Sciatic nerve (tissue), 2 donors: ENCODE measurements at regions not wholly inside any gene's neighbourhood (a gene's known extent, or its start where the extent isn't known, plus 50 kb on each side); places are given as distances from the start of the nearest gene placed in this dataset.

ENCODE experiments used
- ATAC-seq: fragments of 200-7000 bp; cut with Tn5 transposase; one replicate; pipeline ENCODE4 v1.9.1; 2020; ENCODE audit warnings: mild to moderate bottlenecking, moderate library complexity
- DNase-seq: peaks from one replicate; pipeline ENCODE4 v3.0.0-alpha.2; 2020; ENCODE audit warnings: low spot score
- intact Hi-C: fragments of 100-400 bp; cut with DNase I; formaldehyde crosslinking; loops from one replicate; pipeline ENCODE4 v1.14.2; 2022
- donor health status: DM: no; HTN: no; CAD: no.
- donor health status: DM: no; HTN: no; CAD: no.

GRCh38 chr20:7199861-7200260 is 432.4 kb downstream of the BMP2 start:
- no peak for DNase-seq
- no peak for ATAC-seq
- intact Hi-C loops: no loop called here

GRCh38 chr20:7207186-7207798 is 439.8 kb downstream of the BMP2 start:
- intact Hi-C loops: no loop called here
- DNase-seq: no peak
- no peak for ATAC-seq

DNA sequence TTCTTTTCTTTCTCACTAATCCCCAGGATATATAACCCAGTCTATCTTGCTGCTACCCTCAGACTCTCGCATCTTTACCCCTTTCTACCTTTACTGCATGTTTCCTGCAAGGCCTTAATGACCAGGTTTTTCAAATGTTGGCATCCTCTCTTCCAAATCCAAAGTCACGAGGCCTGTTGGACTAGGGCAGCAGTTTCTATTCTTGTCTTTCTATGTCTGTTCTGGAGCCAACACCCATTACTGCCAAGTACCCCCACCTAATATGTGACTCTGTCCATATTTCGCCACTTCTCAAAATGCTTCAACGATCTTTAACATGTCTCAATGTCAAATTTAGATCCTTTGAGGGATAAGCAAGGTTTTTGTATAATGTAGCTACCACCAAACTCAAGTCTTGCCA is 443.4 kb downstream of the BMP2 start:
- intact Hi-C loops: no loop called here
- ATAC-seq: no peak
- no peak for DNase-seq

DNA sequence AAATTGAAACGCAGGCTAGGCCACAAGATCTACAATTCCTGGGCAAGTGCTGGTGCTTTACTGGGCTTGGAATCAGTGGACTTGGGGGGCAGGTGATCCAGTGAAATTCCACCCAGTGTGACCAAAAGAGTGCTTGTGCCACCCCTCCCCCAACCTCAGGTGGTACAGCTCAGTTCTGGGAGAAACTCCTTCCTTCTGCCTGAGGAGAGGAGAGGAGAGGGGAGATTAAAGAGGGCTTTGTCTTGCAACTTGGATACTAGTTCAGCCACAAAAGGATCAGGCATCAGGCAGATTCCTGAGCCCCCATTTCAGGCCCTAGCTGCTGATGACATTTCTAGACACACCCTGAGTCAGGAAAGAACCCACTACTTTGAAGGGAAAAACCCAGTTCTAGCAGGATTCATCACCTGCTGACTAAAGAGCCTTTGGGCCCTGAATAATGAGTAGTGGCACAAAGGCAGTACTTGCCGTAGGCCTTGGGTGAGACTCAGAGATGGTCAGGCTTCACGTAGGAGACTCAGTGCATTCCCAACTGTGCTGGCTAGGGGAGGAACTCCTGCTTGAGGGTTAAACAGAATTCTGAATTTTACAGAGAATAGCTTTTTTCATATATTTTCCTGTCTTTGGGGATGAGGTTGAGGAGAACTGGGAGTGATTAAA is 446.7 kb downstream of the BMP2 start:
- DNase-seq (no peak), ATAC-seq (no peak)
- intact Hi-C loops: no loop called here

GRCh38 chr20:7217606-7218005 is 450.1 kb downstream of the BMP2 start:
- intact Hi-C loops: no loop called here
- DNase-seq: no peak
- no peak for ATAC-seq

DNA sequence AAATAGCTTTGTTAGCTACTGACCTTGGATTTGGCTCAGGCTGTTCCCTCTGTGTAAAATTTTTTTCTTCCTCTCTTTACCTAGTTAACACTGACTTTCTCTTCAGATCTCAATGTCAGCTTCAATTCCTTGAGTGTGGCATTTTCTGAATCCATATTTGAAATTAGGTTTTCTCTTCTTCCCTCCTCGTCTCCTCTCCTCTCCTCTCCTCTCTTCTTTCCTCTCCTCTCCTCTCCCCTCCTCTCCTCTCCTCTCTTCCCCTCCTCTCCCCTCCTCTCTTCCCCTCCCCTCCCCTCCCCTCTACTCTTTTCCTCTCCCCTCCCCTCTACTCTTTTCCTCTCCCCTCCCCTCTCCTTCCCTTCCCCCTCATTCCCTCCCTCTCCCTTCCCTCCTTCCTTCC is 453.3 kb downstream of the BMP2 start:
- no peak for DNase-seq
- intact Hi-C loops: no loop called here
- ATAC-seq: no peak

- intact Hi-C loops: no loop called here
- DNase-seq: no peak
- no peak for ATAC-seq
Measured at GRCh38 chr20:7226156-7226555, 458.7 kb downstream of the BMP2 start.

GRCh38 chr20:7231303-7231702 is 463.8 kb downstream of the BMP2 start:
- intact Hi-C loops: no loop called here
- DNase-seq: no peak
- no peak for ATAC-seq

GRCh38 chr20:7232796-7233195 is 465.3 kb downstream of the BMP2 start:
- ATAC-seq: no peak
- intact Hi-C loops: no loop called here
- DNase-seq: no peak

- intact Hi-C loops: no loop called here
- DNase-seq (no peak), ATAC-seq (no peak)
Measured at GRCh38 chr20:7237251-7237650, 469.8 kb downstream of the BMP2 start.

GRCh38 chr20:7240490-7240889 is 473.0 kb downstream of the BMP2 start:
- intact Hi-C loops: no loop called here
- ATAC-seq (no peak), DNase-seq (no peak)

- ATAC-seq (peak; percentile 86), DNase-seq (no peak)
- intact Hi-C loops: no loop called here
Measured at GRCh38 chr20:7248281-7249201, 481.1 kb downstream of the BMP2 start.

DNA sequence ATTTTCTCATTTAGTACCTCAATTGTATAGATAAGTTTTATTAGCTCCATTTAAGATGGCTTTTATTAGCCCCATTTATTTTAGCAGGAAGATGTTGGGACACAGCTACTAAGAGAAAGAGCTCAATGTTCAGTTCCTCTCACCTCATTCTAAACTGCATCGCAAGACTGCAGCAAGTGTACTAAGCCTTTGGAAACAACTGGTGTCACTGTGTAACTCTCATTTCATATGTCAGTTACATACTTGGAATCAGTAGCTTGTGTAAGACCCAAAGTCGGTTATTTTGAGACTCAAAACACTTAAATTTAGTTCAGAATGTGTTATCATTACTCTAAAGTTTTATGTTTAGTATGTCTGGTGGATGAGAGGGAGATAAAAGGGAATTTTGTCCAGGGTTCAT is 482.9 kb downstream of the BMP2 start:
- intact Hi-C loops: no loop called here

DNA sequence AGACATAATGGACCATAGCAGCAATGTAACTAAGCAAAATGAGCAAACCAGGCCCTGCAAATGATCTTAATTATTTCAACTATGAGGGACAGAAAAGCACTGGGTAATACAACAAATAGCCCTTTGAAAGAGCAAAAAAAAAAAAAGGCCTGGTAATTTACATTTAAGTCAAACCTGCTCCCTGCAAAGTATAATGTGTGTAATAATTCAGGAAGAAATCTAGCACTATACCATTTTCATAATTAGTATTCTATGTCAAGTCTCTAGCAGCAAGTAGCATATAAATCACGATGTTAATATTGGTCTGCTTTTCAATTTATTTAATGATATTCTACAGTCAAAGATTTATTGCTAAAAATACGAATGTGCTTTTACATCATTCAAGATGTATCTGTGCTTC is 489.6 kb downstream of the BMP2 start:
- DNase-seq (no peak), ATAC-seq (no peak)
- intact Hi-C loops: no loop called here

More for the DNA sequence above, 482.9 kb downstream of the BMP2 start:
- no peak for DNase-seq
- no peak for ATAC-seq

DNA sequence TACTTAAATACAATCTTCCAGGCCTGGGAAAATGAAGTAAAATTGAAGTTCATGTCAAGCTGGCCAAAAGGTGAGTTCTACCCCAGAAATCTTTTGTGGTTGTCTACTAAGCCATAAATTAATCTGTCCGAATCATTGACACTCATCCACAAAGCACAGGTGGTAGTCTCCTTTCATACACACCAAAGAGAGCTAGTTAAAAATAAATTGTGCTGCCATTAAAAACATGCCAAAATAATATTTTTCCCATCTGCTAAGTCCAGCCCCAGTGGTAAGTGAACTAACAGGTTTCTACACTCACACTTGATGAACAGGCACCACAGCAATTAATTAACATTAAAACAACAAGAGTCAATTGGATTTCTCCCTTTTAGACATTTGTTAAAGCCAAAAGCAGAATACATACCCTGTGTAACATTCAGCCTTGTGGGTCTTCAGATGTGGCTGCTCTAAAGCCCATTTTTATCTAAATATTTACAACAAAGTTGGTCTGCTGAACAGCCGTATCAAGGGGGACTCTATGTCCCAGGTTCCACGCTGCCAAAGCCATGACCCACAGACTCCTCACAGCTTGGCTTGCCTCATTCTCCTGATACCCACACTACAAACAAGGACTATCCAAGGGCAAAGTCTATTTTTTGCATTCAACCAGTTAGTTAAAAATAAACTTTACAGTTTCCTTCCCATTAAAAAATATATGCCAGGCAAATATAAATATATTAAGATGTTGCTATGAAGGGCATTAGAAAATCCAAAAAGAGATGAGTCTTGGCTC is 490.4 kb downstream of the BMP2 start:
- no peak for ATAC-seq
- no peak for DNase-seq
- intact Hi-C loops: no loop called here

DNA sequence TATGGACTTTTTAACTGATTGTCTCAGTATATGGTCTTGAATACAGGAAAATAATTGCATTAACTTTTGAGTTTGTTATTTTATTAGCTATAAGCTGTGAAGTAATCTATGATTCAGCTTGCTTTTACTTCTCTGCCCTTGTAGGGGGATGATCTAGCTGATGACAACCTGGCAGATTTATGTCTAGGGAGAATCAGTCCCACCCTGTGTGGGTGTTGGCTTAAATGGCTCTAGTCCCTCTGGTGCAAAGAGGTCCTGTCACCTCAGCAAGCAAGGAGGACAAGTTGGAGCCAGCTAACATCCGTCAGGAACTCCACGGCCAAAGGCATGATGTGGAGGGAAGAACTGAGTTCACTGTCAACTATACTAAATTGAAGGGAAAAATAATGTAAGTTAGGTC is 495.3 kb downstream of the BMP2 start:
- ATAC-seq (no peak), DNase-seq (no peak)
- intact Hi-C loops: no loop called here

- DNase-seq (no peak), ATAC-seq (no peak)
- intact Hi-C loops: no loop called here
Measured at GRCh38 chr20:7264137-7264536, 496.7 kb downstream of the BMP2 start.

DNA sequence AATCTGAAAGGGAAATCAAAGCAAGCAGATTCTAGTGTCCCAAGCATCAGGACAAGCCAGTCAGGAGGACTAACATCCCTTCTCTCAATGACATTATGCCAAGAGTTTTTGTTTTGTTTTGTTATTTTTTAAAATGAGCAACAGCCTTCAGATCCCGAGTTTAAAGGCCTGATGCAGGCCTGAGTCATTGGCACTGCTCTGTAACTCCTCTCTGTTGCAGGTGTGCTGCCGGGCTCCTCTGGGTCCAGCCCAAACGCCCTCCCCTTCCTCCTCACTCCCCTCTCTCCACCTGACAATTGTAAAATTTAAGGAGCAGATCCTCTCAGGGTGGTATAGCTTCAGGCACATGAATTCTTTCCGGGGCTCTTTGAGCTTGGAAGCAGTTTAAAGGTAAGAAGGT is 502.0 kb downstream of the BMP2 start:
- intact Hi-C loops: no loop called here

DNA sequence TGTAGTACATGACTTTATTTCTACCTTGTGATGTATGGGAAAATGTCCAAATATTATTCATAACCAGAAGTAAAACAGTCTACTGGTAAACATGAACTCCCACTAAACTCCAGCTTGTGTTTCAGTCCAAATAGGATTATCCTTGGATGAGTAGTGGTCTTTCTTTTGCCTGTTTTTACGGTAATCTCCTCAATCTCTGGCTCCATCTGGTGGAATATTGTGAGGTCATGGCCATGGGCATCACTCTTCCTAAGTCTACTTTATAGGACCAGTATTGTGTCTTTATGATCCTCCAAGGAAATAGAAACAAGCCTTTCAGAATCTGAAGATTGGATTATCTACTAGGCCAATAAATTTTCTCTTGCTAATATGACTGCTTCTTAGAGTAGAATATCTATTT is 505.0 kb downstream of the BMP2 start:
- intact Hi-C loops: no loop called here
- ATAC-seq (no peak), DNase-seq (no peak)

More for the DNA sequence above, 502.0 kb downstream of the BMP2 start:
- ATAC-seq (no peak), DNase-seq (no peak)
